HG02943 (cell line): ENCODE measurements at regions not wholly inside any gene's neighbourhood (a gene's known extent, or its start where the extent isn't known, plus 50 kb on each side); places are given as distances from the start of the nearest gene placed in this dataset.
"Not testable (repeated sequence)": the region's sequence is repeated elsewhere in the genome, so short reads cannot be mapped to it uniquely, and the experiment has no call there.

Source experiments
- ATAC-seq: cut with Tn5 transposase; IDR thresholded peaks from one replicate; pipeline ENCODE4 v1.9.1; 2021; ENCODE audit warnings: mild to moderate bottlenecking, low read depth, moderate library complexity; ENCODE audit not compliant: unreplicated experiment

- ATAC-seq: no peak
These were observed 665.7 kb upstream of the GJE1 start for GRCh38 chr6:141467041-141467440.

- no peak for ATAC-seq
These were observed 667.8 kb upstream of the GJE1 start for GRCh38 chr6:141464896-141465295.

- peak; percentile 59 for ATAC-seq
These were observed 668.2 kb upstream of the GJE1 start for GRCh38 chr6:141464490-141464889.

DNA sequence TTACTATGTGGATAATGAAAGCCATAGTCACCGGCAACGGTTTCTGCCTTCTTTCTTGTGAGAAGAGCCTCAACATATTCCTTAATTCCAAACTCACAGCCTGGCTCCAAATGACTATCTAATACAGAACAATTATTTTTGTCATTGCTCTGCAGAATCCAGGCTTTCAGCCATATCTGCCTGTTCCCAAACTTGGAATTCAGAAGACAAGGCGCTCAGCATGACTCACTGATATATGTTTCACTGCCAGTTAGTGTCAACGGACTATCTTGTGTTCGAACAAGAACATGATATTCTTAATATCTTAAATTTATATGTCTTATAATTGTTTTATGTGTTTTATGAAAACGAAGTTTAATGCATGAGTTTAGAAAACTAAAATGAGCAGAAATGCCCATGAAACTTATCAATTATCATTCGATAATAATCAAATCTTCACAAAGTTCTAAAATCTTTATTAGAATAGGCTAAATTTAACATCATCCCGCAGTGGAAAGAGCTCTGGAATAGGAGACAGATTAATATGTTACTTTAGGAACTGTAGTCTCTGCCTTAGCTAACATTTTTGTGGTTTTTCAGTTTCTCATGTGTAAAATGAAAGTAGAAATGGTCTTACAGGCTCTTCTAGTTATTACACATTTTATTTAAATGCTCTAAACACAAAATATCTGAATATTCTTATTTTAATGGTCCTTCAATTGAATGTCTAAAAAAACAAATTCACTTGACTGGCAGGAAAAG, 669.3 kb upstream of the GJE1 start:
- peak; percentile 93 for ATAC-seq

DNA sequence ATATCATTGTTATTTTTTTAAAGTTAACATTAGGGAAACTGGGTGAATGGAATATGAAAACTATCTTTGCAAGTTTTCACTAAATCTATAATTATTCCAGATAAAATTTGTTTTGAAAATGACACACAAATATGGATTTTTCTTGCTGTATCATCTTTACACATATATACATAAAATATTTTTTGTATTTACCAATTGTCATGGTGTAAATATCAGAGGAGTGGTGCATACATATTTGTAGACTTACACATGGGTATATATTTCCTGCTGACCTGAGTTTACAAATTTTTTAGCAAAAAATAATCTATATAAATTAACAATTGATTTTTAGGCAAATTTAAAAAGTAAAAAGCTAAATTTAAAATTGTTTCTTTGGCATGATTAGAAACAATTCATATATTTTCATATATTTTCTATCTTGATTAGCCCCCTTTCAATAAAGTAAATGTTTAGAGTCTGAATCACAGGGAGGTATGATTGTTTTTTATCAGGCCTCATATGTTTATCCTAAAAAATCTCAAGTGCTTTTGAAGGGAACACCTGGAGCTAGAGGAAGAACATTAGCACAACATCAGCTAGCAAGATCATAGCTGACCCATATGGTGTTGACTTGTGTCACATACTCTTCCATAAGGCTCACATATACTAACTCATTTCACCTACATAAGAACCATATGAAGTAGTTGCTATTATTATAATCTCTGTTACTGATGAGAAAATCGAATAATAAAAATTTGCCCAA, 671.8 kb upstream of the GJE1 start:
- ATAC-seq: no peak

DNA sequence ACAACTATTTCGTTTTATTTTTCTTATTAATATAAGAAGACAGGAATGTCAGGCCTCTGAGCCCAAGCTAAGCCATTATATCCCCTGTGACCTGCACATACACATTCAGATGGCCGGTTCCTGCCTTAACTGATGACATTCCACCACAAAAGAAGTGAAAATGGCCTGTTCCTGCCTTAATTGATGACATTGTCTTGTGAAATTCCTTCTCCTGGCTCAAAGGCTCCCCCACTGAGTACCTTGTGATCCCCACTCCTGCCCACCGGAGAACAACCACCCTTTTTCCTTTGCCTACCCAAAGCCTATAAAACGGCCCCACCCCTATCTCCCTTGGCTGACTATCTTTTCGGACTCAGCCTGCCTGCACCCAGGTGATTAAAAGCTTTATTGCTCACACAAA, 672.5 kb upstream of the GJE1 start:
- ATAC-seq: not testable (repeated sequence)

DNA sequence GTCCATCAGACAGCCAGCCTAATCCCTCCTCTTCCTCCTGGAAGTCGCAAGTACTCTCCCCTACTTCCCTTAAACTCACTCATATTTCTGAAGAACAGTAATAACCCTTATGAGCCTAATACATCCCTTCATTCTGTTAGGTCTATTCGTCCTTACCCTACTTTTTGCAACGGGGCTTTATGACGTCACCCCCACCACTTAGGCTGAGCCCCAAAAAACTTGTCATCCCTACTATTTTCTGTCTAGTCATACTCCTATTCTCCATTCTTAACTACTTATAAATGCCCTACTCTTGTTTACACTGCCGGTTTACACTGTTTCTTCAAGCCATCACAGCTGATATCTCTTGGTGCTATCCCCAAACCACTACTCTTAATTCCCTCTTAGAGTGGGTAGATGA, 674.7 kb upstream of the GJE1 start:
- not testable (repeated sequence) for ATAC-seq

GRCh38 chr6:141452354-141452686, 680.4 kb upstream of the GJE1 start:
- ATAC-seq: no peak

GRCh38 chr6:141451511-141452353, 681.0 kb upstream of the GJE1 start:
- no peak for ATAC-seq

DNA sequence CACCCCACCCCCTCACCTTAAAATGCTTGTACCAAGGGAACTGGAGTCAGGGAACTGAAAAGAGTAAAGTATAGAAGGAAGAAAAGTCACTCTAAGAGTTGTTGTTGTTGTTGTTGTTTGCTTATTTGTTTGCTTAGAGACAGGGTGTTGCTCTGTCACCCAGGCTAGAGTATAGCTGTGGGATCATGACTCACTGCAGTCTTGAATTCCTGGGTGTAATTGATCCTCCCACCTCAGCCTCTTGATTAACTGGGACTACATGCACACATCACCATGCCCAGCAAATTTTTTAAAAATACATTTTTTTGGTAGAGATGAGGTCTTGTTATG, 681.6 kb upstream of the GJE1 start:
- ATAC-seq: no peak

GRCh38 chr6:141445928-141446628, 686.6 kb upstream of the GJE1 start:
- ATAC-seq: no peak

- ATAC-seq: no peak
These were observed 688.9 kb upstream of the GJE1 start for GRCh38 chr6:141443668-141444289.

GRCh38 chr6:141443032-141443431, 689.7 kb upstream of the GJE1 start:
- no peak for ATAC-seq

DNA sequence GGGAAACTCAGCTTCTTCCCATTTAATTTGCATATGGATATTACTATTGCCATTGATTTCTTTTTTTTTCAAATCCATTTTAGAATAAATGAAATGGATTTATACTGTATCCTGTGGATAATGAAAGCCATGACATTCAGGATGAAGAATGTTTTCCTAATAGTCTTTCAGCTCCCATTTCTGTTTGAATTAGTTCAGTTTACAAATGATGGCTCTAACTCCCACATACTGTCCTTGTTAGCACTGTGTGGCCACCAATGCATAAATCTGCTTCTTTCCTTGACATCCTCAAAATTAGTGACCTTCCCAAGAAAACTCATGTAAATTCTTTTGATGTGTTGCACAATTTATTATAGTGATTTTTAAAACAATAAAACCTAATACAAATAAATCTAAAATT, 693.2 kb upstream of the GJE1 start:
- no peak for ATAC-seq

DNA sequence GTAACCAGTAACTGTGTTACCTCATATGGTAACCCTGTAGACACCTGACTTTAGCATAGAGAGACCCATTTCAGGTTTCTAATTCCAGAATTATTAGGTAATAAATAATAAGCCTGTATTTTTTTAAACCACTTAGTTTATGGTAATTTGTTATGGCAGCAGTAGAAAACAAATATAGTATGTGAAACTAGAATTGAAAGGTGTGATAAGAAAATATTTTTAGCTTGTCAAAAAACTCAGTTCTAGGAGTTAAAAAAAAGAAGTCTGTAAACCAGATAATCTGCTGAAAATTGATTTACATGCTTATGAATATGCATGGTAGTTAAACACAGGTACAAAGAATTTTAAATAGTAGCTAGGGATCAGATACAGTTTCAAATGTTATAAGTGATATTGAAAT, 695.0 kb upstream of the GJE1 start:
- no peak for ATAC-seq

GRCh38 chr6:141437011-141437410, 695.7 kb upstream of the GJE1 start:
- ATAC-seq: no peak

GRCh38 chr6:141426400-141426980, 706.2 kb upstream of the GJE1 start:
- ATAC-seq: no peak

DNA sequence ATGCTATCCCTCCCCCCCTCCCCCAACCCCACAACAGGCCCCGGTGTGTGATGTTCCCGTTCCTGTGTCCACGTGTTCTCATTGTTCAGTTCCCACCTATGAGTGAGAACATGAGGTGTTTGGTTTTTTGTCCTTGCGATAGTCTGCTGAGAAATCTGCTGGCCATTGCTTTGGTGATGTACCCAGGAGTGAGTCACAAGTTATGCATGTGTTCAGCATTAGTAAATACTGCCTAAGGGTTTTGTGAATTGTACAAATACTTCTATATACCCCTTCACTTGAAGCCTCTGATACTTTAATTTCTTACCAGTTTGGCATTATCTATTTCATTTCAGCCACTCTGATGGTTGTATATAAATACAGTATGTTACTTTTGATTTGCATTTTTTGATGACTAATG, 711.3 kb upstream of the GJE1 start:
- ATAC-seq: no peak

DNA sequence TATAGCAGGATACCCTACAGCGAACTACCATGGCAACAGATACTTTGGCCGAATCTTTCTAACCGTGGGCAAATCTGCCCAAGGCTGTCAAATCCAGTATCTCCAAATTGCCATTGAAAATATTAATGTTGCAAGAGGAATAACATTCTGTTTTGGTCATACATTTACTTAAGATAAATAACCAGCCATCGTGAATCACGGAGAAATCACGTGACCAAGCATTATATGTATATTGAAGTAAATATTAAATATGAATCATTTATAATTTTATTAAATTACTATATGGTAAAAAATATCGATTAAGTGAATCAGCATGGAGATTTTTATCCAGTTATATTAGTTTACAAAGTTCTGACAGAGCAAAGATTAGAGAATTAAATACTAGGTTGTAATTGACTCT, 714.6 kb upstream of the GJE1 start:
- ATAC-seq: no peak

GRCh38 chr6:141415896-141416295, 716.8 kb upstream of the GJE1 start:
- no peak for ATAC-seq
